ENCODE measurements at regions not wholly inside any gene's neighbourhood (a gene's known extent, or its start where the extent isn't known, plus 50 kb on each side); places are given as distances from the start of the nearest gene placed in this dataset.

- peak; percentile 89 for DNase-seq
Observed at GRCh38 chr4:67035501-67035900, 509.8 kb downstream of the CENPC start.

DNA sequence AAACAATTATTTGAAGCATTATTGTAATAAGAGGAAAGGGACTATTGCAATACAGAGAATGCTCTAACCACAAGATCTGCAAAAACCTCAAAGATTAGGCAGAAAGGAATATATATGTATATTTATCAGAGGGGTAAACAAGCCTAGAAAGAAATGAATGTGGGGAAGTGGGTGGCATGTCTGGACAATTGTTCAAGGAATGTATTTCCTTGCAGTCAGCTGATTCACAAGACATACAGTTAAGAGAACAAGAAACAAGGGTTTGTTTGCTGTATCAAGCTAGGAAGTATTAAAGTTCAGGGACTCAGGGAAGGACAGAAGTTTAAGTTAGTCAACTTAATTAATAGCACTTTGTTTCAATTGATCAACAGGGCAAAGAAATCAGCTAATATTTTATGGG lies 514.7 kb downstream of the CENPC start:
- no peak for DNase-seq

DNA sequence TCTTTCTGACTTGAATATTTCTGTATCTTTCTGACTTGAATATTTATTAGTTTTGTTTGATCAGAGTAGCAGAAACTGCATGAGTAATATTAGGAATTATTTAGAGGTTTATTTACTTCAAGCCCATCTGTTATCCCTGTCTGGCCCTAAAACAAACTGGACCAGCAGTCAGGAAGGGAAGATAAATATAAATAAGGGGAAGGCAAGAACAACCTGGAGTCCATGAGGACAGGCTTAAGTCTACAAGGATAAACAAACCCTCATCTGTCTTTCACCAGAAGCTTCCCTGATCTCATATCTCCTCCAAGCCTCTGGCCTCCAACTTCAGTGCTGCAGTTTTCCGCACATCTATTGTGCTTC lies 524.9 kb downstream of the CENPC start:
- DNase-seq, result no peak

- no peak for DNase-seq
Observed at GRCh38 chr4:67019686-67020437, 525.4 kb downstream of the CENPC start.

DNA sequence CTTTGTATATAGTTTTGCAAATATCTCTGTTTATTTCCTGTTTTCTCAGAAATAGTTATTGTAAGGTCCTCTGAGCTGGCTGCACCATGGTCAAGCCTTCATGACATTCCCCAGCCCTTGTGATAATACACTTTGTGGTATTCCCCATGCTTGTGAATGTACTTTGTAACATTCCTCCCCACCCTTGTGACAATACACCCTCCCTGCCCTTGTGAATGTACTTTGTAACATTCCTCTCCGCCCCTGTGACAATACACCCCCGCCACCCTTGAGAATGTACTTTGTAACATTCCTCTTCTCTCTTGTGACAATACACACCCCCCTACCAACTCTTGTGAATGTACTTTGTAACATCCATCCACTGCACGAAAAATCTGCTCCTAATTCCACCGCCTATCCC lies 530.7 kb downstream of the CENPC start:
- DNase-seq, result no peak

- DNase-seq, result no peak
Observed at GRCh38 chr4:67006791-67007190, 538.5 kb downstream of the CENPC start.

GRCh38 chr4:66991521-66991920 lies 553.8 kb downstream of the CENPC start:
- DNase-seq, result no peak

DNA sequence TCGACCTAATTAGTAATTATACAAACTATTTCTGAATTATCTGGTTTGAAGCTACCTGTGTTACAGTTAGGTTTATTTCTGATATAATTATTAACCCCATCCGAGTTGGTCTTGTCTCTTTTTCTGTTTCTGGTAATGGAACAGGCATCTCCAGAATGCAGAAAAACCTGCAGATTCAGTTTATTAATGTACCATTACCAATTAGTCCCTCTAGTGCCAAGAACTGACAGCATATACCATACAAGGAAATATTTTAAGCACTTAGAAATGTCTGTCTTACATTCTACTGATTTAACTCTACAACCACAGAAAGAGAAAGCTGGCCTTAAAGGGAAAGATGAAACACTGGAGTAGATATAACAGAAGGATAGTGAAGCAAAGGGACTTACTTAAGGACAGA lies 570.6 kb downstream of the CENPC start:
- no peak for DNase-seq

DNA sequence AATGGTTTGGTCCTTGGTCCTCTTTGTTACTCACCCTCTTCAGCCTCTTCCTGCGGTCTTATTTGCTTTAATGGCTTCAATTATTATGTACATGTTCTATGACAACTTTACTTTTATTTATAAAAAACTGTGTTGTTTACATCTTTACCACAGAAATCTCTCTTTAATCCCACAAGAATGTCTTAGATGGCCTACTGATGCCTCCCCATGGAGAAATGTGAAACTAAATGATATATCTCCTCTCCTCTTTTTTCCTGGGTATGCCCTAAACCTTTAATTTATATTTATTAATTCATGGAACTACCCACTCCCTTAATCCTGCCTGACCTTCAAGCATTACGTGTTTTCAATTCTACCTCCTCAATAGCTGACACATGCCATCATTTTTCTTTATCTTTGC lies 573.2 kb downstream of the CENPC start:
- no peak for DNase-seq

DNA sequence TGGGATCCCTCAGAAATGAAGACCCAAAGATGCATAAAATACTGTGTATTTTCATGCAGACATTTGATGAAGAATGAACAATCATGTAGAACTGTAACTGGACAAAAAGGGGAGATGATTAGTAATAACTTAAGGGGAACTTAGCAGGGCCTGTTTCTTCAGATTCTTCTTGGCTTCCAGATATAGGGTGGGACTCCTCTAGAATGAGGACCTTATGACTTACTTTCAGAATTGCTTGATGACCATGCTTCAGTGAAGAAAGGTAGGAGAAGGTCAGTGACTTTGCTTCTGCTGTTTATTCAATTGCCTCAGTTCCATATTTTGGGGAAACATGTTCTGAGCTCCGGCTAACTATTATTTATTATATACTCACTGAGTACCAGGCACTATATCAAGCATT lies 580.8 kb downstream of the CENPC start:
- no peak for DNase-seq

DNA sequence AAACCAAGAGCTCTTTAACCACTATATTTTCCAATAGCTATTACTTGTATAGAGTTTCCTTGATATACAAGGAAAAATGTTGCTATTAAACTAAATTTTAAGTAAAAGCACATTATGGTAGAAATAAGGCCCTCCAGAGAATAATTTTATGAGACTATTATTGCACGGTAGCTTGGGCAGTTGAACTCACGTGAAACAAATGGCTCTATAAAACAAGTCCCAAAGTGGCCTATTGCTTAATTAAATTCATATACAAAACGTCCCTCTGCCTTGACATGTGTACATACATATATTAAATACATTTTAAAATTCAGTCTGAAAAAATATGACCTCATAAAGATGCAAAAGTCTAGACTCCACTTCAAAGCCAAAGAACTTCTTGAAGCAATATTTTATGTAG lies 582.2 kb downstream of the CENPC start:
- no peak for DNase-seq

GRCh38 chr4:66959207-66959606 lies 586.1 kb downstream of the CENPC start:
- no peak for DNase-seq

DNA sequence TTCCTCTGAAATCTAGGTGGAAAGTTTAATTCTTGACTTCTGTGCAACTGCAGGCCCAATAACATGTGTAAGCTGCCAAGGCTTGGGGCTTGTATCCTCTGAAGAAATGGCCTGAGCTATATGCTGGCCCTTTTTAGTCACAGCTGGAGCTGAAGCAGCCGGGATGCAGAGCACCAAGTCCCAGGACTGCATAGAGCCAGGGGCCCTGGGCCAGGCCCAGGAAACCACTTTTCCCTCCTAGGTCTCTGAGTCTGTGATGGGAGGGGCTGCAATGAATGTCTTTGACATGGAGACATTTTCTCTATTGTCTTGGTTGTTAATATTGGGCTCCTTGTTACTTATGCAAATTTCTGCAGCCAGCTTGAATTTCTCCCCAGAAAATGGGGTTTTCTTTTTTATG lies 588.5 kb downstream of the CENPC start:
- no peak for DNase-seq

DNA sequence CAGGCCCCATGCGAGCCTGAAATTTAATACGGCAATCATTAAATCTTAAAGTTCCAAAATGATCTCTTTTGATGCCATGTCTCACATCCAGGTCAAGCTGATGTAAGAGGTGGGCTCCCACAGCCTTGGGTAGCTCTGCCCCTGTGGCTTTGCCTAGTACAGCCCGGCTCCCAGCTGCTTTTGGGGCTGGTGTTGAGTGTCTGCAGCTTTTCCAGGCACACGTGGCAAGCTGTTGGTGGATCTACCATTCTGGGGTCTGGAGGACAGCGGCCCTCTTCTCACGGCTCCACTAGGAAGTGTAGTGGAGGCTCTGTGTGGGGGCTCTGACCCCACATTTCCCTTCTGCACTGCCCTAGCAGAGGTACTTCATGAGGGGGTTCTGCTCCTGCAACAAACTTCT lies 588.9 kb downstream of the CENPC start:
- no peak for DNase-seq

DNA sequence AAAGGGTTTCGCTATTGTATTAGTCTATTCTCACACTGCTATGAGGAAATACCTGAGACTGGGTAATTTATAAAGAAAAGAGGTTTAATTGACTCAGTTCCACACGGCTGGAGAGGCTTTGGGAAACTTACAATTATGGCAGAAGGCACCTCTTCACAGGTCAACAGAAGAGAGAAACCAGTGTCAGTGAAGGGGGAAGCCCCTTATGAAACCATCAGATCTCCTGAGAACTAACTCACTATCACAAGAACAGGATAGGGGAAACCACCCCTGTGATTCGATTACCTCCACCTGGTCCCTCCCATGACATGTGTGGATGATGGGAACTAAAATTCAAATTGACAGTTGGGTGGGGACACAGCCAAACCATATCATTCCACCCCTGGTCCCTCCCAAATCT lies 589.5 kb downstream of the CENPC start:
- DNase-seq, result no peak

- DNase-seq, result no peak
Observed at GRCh38 chr4:66949419-66949818, 595.9 kb downstream of the CENPC start.

DNA sequence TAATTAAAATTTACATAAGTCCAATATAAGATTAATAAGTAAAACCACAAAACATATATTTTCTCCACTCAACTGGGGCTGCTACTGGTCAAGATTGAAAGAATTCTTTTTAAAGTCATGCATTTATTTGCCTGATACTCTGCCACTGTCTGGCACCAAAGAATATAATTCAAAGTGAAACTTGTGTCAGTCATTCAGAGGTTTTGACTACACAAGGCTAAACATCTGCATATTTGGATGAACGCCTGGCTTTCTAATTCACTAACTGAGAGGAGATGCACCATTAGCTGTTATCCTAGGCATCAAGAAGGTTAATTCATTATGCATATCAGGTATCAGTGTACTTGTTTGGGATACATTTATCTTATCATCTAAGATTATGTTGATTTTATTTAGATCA lies 598.5 kb downstream of the CENPC start:
- DNase-seq, result peak; percentile 63

GRCh38 chr4:66943112-66943511 lies 602.2 kb downstream of the CENPC start:
- no peak for DNase-seq

DNA sequence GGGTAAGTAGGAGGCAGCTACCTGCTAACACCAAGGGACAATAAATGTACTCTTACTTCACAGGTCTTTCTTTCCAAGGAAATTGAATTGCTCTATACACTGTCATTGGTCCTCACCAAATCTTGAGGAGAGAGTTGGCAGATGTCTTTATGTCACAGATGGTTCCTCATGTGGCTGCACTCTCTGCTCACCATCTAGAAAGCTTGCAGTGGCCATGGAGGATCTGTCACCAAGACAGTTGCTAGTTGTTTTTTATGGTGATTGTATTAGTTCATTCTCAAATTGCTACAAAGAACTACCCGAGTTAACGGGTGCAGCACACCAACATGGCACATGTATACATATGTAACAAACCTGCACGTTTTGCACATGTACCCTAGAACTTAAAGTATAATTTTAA lies 613.3 kb downstream of the CENPC start:
- DNase-seq, result peak; percentile 25

DNA sequence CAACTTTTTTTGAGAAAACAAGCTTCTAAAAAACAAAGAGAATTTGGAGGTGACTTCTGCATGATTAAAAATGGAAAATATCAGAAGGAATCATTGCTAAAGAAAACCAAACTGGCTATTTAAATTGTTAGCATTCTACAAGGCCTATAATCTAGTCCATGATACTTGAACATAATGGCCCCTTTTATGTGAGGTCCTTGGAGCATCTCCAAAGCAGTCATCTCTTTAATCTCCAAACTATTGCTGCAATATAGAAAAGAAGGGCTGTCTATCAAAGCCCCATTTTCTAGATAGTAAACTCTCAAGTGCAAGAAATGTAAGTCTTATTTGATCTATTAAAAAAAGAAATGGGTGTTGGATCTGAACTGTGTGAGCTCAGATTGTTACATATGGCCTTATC lies 615.1 kb downstream of the CENPC start:
- DNase-seq, result peak; percentile 69

GRCh38 chr4:66929748-66930147 lies 615.6 kb downstream of the CENPC start:
- DNase-seq, result peak; percentile 92

DNA sequence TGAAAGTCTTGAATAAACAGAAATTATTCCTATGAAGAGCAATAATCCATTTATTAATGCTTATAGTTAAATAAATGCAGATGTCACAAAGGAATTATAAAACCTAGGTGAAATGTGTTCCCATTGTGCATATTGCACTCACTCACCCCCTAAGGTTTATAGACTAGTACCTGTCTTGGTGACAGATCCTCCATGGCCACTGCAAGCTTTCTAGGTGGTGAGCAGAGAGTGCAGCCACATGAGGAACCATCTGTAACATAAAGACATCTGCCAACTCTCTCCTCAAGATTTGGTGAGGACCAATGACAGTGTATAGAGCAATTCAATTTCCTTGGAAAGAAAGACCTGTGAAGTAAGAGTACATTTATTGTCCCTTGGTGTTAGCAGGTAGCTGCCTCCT lies 616.4 kb downstream of the CENPC start:
- DNase-seq, result peak; percentile 32

DNA sequence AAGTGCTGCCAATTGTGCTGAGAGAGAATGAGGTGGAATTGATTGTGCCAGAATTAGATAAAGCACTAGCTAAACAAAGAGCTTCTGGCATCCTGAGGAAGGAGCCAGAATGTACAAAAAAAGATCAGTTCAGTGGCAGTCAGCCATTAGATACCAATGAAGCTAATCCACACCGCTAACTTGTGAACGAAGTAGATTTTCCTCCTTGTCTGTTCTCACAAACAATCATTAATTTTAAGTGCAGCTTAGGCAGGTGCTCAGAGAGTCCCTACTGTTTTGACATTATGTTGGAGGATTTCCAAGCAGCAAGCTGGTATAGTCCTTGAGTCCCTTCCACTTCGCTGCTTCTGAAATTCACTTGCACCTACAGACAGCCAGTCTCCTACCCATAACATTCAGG lies 617.4 kb downstream of the CENPC start:
- peak; percentile 98 for DNase-seq

GRCh38 chr4:66926687-66927086 lies 618.6 kb downstream of the CENPC start:
- DNase-seq, result no peak

DNA sequence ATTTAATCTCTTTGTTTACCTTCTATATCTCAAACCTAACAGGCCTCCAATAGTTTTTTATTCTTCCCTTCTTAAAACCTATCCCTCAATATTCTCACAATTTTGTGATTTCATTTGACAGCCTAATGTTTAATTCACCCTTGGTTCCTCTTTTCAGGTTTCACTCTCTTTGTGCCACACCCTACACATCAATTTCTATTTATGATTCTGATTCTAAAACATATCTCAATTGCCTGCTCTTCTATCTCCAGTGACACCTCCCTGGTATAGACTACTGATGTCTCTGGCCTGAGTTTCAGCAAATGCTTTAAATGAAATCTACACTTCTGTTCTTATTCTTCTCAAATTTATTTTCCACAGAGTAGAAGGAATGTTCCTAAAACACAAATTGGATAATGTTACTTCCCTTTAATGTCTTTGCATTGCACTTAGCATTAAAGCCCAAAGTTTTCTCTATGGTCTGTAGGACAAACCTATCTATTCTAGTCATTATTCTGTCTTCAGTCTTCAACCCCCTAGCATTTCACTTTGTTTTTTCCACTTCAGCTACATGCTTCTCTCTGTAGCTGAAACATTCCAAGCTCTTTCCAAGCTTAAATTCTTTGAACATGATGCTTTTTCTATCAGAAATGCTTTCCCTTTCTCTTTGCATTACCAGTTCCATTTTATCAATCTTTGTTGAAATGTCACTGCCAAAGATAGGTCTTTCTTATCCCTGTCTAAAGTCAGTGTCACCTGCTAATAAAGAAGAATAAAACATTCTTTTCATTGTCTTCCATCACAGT lies 622.0 kb downstream of the CENPC start:
- no peak for DNase-seq
